ENCODE measurements at regions not wholly inside any gene's neighbourhood (a gene's known extent, or its start where the extent isn't known, plus 50 kb on each side); places are given as distances from the start of the nearest gene placed in this dataset.

DNA sequence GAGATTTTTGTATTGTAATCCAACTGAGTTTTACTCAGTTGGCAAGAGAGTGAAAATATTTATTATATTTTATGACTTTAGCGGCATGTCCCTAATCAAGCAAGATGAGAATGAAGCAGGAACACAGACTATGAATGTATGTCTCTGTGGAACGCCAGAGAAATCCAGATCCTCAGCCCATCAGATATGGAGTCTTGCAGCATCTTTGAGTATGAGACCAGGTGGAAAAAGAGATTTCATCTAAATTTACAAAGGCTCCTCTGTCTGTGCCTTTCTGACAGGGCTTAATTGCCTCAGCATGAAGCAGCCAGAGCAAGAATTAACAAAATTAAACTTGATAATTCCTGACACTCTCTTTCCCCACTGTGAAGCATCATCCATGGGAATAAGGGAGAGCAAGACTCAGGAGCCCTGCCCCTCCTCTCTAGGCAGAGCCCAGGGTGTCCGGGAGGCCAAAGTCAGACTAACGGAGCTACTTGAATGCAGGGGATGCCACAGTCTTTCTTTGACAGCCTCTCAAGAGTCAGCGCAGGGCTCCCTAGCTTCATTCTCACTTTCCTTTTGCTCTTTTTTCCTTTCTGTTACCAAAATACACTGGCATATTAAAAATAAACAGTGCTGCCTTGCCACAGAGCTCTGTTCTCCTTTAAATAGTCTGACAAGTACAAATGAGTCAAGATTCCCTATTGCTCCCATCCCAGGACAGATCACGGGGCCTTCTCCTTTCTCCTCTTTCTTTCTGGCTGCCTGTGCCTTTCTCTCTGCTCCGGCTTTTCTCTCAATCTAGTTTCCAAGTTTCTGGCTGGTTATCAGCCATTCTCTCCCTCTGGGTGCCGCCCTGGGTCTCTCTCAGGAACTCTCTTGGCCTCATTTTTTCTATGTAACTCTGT, 132.2 kb upstream of the INHBA start:
- DNase-seq (ENCODE audit: low read depth in 2 of 3, low spot score in 1 of 3): no peak

GRCh38 chr7:41832941-41833340, 130.1 kb upstream of the INHBA start:
- DNase-seq (ENCODE audit: low read depth in 2 of 3, low spot score in 1 of 3): no peak

DNA sequence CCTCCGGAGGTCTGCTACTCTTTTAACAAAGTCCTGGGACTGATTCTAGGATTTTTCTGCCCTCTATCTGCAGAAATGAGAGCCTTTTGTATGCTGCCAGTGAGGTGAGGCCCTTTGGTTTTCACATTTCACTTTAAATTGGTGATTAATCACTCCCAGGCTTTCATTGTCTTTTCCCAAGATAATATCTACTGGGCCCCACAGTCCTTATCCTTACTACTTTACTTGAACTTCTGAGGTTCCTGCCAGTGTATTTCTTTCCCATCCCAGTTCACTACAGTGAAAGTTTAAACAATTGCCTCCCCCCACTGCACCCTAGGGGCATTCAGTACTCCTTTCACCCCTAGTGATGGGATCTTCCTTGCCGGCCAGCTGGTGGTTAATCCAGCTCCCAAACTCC, 127.4 kb upstream of the INHBA start:
- DNase-seq (ENCODE audit: low read depth in 2 of 3, low spot score in 1 of 3): no peak

- no peak for DNase-seq (ENCODE audit: low read depth in 2 of 3, low spot score in 1 of 3)
Observed at GRCh38 chr7:41828911-41829310, 126.0 kb upstream of the INHBA start.

DNA sequence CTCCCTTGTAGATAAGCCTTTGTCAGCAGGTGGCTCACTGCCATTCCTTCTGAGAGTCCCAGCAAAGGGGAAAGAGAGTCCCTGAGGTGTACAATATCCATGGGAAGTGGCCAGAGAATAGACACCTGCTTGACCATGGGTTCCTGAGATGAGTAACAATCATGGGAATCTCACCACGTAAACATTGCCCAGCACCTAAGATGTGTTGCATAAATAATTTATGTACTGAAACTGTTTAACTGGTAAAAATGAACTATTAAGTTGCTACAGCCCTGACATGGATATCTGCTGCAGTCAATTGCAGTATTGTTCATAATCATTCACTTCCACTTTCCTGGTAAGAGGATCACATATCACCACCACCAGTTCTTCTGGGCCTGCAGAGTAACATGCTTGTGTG, 123.8 kb upstream of the INHBA start:
- no peak for DNase-seq (ENCODE audit: low read depth in 2 of 3, low spot score in 1 of 3)

GRCh38 chr7:41825927-41826480, 123.1 kb upstream of the INHBA start:
- no peak for DNase-seq (ENCODE audit: low read depth in 2 of 3, low spot score in 1 of 3)

DNA sequence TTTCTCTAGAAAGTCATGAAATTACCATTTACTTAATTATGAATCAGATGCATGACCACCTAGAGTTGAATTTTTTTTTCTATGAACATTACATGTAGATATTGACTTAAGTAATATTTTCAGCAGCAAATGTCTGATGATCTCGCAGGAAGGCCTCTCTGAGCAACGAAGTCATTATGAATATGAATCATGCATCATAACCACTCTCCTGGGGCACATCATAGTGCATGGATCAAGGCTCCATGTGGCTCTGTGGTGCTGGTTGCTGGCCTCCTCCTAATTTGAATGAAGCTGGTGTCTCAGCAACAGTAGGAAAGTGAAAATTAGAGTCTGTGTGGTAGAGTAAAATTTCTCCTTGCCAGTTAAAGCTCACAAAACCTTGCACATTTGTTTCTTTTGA, 121.4 kb upstream of the INHBA start:
- DNase-seq (ENCODE audit: low read depth in 2 of 3, low spot score in 1 of 3): no peak

DNA sequence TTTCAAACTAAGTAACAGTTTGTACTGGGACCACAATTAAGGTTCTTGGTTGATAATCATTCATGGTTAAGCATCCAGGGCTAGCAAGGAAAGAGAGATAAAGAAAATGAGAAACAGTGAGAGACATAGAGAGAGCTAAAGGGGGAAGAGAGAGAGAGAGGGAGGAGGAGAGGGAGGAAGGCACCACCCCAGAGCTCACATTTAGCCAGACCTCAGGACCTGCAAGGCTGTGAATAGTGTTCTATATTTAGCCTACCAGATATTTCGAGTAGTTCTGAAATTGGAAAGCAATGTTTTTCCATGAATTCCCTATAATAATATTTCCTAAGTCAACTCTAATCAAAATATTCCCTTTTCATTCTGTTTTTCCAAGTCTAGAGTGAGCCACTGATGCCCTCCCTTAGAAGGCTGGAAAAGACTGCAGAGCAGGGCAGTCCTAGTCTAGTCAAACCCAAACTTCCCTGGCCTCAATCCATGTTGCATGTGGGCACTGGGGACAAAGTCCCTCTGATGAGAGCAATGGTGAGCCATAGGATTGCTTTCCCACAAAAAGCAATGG, 119.4 kb upstream of the INHBA start:
- DNase-seq (ENCODE audit: low read depth in 2 of 3, low spot score in 1 of 3): no peak

DNA sequence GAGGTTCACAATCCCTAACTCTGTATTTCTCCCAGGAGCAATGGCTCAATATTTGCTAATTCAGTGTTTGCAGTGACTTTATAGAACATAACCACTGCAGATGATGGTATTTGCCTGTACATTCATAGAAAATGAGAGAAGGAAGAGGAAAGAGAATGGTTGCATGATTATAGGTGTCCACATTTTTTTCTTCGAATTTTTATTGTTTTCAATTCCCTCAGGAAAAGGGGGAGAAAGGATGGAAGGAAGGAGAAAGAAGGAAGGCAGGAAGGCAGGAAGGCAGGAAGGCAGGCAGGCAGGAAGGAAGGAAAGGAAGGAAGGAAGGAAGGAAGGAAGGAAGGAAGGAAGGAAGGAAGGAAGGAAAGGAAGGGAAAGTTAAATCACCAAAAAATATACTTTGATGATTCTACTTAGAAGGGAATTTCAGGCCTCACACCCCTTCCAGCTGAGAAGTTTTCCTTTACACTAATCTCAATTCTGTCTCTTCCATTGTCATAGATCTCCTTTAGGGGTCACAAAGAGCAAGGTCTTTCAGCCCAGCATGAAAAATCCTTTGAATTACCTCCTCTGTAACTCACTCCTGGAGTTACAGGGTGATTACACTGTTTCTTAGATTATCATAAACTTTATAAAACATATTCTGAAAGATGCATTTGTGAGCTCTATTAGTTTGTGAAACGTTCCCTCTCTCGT, 118.8 kb upstream of the INHBA start:
- no peak for DNase-seq (ENCODE audit: low read depth in 2 of 3, low spot score in 1 of 3)

GRCh38 chr7:41820111-41820671, 117.3 kb upstream of the INHBA start:
- no peak for DNase-seq (ENCODE audit: low read depth in 2 of 3, low spot score in 1 of 3)

GRCh38 chr7:41819645-41820044, 116.8 kb upstream of the INHBA start:
- DNase-seq (ENCODE audit: low read depth in 2 of 3, low spot score in 1 of 3): no peak

GRCh38 chr7:41818765-41819398, 116.0 kb upstream of the INHBA start:
- no peak for DNase-seq (ENCODE audit: low read depth in 2 of 3, low spot score in 1 of 3)

DNA sequence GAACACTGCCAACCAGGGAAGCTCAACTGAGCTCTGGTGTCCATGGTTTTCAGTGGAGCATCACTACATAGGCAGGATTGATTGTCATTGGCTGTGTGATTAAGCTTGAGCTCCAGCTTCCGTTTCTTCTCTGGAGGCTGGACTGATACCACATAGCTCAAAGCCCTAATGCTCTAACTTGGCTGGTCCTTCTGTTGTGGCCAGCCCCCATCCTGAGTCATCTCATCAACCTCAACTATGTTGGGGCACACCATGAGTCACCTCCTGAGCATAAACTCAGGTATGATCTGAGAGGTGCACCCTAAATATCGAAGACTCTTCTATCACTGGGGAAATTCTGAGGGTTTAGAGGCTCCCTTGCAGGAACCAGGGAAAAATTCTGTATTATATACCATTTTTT, 114.5 kb upstream of the INHBA start:
- DNase-seq (ENCODE audit: low read depth in 2 of 3, low spot score in 1 of 3): no peak

- no peak for DNase-seq (ENCODE audit: low read depth in 2 of 3, low spot score in 1 of 3)
Observed at GRCh38 chr7:41816111-41816510, 113.2 kb upstream of the INHBA start.

- no peak for DNase-seq (ENCODE audit: low read depth in 2 of 3, low spot score in 1 of 3)
Observed at GRCh38 chr7:41814888-41815287, 112.0 kb upstream of the INHBA start.

DNA sequence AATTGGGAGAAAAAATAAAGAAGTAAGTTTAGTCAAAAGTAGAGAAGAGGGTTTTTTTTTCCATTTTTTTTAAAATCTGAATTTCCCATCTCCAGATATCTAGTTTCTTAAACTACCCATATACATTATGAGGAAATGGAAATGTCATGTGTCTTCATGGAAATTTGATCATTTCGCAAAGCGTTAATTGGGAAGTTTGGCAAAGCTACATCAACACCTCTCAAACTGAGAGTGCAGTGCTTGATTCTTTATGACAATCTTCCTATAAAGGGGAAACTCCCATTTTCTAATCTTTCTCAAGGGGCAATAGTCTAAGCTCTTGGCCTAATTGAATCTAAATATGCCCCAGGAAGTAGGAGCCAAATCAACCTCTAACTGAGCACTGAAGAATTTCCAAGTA, 110.4 kb upstream of the INHBA start:
- DNase-seq (ENCODE audit: low read depth in 2 of 3, low spot score in 1 of 3): no peak

GRCh38 chr7:41811941-41812340, 109.1 kb upstream of the INHBA start:
- no peak for DNase-seq (ENCODE audit: low read depth in 2 of 3, low spot score in 1 of 3)

DNA sequence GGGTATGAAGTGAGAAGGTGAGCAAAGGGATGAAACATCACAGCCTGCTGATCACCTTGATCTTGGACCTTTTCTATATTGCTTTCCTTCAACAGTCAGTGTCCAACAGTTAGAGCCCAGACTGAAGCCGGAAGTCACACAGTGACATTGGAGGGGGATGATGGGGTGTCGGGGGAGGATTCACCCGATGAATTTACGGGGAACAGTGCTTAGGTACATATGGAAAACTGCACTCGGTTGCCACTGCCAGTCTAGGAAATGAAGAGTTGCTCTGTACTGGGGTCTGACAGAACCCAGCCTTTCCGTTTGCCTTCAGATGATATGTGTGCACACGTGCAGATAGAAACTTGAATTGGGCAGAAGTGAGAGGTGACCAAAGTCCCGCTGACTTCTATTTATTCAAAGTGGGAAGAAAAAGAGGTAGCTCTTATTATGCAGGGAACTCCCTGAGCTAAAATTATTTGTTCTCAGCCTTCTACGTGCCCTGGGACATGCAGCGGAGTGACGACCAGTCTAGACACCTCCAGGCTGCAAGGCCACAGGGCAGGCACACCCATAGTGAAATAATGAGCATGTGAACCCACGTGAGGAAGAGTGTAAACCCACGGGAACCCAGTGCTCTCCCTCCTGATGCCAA, 107.2 kb upstream of the INHBA start:
- DNase-seq (ENCODE audit: low read depth in 2 of 3, low spot score in 1 of 3): no peak

DNA sequence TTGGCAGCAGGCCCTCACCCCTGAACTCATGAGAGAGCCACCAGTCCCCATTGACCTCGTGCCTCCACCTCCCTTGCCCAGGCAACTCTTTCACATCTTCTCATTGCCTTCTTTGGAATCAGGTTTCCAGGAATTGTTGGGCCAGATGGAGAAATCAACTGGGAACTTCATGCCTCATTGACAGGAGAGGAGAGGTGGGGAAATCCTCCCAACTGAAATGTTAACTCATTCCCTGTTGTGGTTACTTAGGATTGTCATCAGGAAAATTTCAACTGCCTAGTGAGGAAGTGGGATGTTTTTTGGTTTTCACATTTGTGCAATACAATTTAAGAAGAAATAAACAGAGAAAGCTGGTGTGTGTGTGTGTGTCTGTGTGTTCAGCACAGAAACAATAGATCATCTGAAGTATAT, 106.6 kb upstream of the INHBA start:
- DNase-seq (ENCODE audit: low read depth in 2 of 3, low spot score in 1 of 3): no peak

DNA sequence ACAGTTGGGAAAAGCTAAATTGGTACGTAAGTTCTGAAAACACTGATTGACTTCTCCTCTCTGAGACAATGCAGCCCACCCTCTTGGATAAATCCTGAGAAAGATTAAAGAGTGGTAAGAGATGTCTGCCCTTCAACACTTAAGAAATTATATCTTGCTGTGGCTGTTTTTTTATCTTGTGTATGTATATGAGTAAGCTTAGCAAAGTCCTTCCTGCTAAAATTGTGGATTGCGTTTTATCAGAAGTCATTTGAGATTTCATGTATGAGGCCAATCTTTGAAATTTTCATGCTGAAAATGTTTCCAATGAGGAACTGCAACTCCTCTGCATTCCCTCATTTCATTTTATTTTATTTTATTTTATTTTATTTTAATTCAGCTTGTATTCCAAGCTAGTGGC, 106.2 kb upstream of the INHBA start:
- DNase-seq (ENCODE audit: low read depth in 2 of 3, low spot score in 1 of 3): no peak

- DNase-seq (ENCODE audit: low read depth in 2 of 3, low spot score in 1 of 3): no peak
Observed at GRCh38 chr7:41808541-41808940, 105.7 kb upstream of the INHBA start.
